Endothelial cell of umbilical vein (primary cell): ENCODE measurements at regions not wholly inside any gene's neighbourhood (a gene's known extent, or its start where the extent isn't known, plus 50 kb on each side); places are given as distances from the start of the nearest gene placed in this dataset.

Experiments
- BruUV-seq: library from RNA; stranded (reverse); fragments of 400-500 nt; replicated peaks from 2 replicates; lab custom pipeline; 2021; lab: Mats Ljungman, UMichigan
- CTCF ChIA-PET: fragments of 300-600, 350-600 bp; sonication (Branson Sonifier 250); formaldehyde crosslinking; loops from one replicate; lab custom pipeline; 2021; ENCODE audit warnings: antibody characterized with exemption, inconsistent platforms; lab: Charles Lee
- POLR2A ChIA-PET: fragments of 300-600, 350-600 bp; sonication (Branson Sonifier 250); formaldehyde crosslinking; loops from one replicate; lab custom pipeline; 2021; ENCODE audit warnings: antibody characterized with exemption, inconsistent platforms; lab: Charles Lee
- DNase-seq: peaks from one replicate; pipeline ENCODE4 v3.0.0-alpha.2; 2011; ENCODE audit warnings: low read depth, low spot score
- FAIRE-seq: peaks from 2 replicates; lab custom pipeline; 2011; peaks lifted over from hg19 to GRCh38; lab: Jason Lieb, UNC
- H2AFZ ChIP-seq: 2 replicates; pipeline ENCODE4 v1.6.0; 2012; ENCODE audit warnings: low read depth, low read length, control low read depth, inconsistent platforms
- H3K27ac ChIP-seq: 2 replicates; pipeline ENCODE4 v1.5.1; 2011; ENCODE audit warnings: low read depth, mild to moderate bottlenecking, control low read depth, low read length, moderate library complexity; ENCODE audit not compliant: insufficient read depth
- H3K27me3 ChIP-seq, 2 experiments: 2 replicates each; pipeline versions ENCODE4 v1.6.0 to v1.6.1; 2011; ENCODE audit warnings: low read length in 2 of 2, mixed read lengths in 1 of 2; ENCODE audit not compliant: control insufficient read depth in 2 of 2, insufficient read depth in 2 of 2
- H3K36me3 ChIP-seq, 2 experiments: 2 replicates in 1 of 2; 3 replicates in 1 of 2; pipeline ENCODE4 v1.5.1; 2011; ENCODE audit warnings: low read length in 2 of 2, mild to moderate bottlenecking in 1 of 2, moderate library complexity in 1 of 2; ENCODE audit not compliant: control insufficient read depth in 2 of 2, insufficient read depth in 2 of 2; ENCODE audit errors: extremely low read depth in 1 of 2
- H3K4me1 ChIP-seq: 3 replicates; pipeline ENCODE4 v1.5.1; 2011; ENCODE audit warnings: mild to moderate bottlenecking, low read length; ENCODE audit not compliant: control insufficient read depth, insufficient read depth; ENCODE audit errors: extremely low read depth
- H3K4me2 ChIP-seq: 2 replicates; pipeline ENCODE4 v1.6.1; 2011; ENCODE audit warnings: low read length, control low read depth, mixed read lengths; ENCODE audit not compliant: insufficient read depth
- H3K4me3 ChIP-seq, 3 experiments: fragments of 200-600 bp in 1 of 3; sonication (generic), shearing (Covaris generic) in 1 of 3; replicated peaks in 1 of 3; 2 replicates each; pipeline ENCODE4 v1.5.1; 2011 to 2016; ENCODE audit warnings: control low read depth in 3 of 3, low read length in 3 of 3, mild to moderate bottlenecking in 2 of 3, inconsistent platforms in 1 of 3, low read depth in 1 of 3, moderate library complexity in 1 of 3; ENCODE audit not compliant: insufficient read depth in 1 of 3
- H3K79me2 ChIP-seq: 2 replicates; pipeline ENCODE4 v1.6.0; 2012; ENCODE audit warnings: low read length, inconsistent platforms; ENCODE audit not compliant: control insufficient read depth, insufficient read depth
- H3K9ac ChIP-seq: replicated peaks from 2 replicates; pipeline ENCODE3; 2011; ENCODE audit warnings: low read length, control low read depth; ENCODE audit not compliant: insufficient read depth; ENCODE audit errors: extremely low read depth
- H3K9me1 ChIP-seq: replicated peaks from 3 replicates; pipeline ENCODE4 v1.6.0; 2011; ENCODE audit warnings: mild to moderate bottlenecking, low read length; ENCODE audit not compliant: control insufficient read depth, insufficient read depth; ENCODE audit errors: extremely low read depth
- H3K9me3 ChIP-seq: replicated peaks from 2 replicates; pipeline ENCODE4 v1.5.1; 2012; ENCODE audit warnings: low read length, inconsistent platforms; ENCODE audit not compliant: control insufficient read depth, insufficient read depth
- H4K20me1 ChIP-seq: replicated peaks from 2 replicates; pipeline ENCODE3; 2011; ENCODE audit warnings: mild to moderate bottlenecking, low read length; ENCODE audit not compliant: control insufficient read depth, insufficient read depth; ENCODE audit errors: extremely low read depth
- EZH2 ChIP-seq: IDR thresholded peaks from 2 replicates; pipeline ENCODE4 v1.6.1; 2012; ENCODE audit warnings: borderline replicate concordance, low read depth, mild to moderate bottlenecking, moderate library complexity, low read length, inconsistent platforms; ENCODE audit not compliant: severe bottlenecking
- FOS ChIP-seq: IDR thresholded peaks from 2 replicates; pipeline ENCODE4 v1.6.1; 2011; ENCODE audit warnings: mild to moderate bottlenecking, low read length, moderate library complexity, borderline replicate concordance; ENCODE audit not compliant: insufficient read depth
- GATA2 ChIP-seq: IDR thresholded peaks from 2 replicates; pipeline ENCODE4 v1.7.0; 2011; ENCODE audit warnings: low read depth, mild to moderate bottlenecking, moderate library complexity, mixed read lengths, low read length; ENCODE audit not compliant: insufficient read length, insufficient read depth
- JUN ChIP-seq: IDR thresholded peaks from 2 replicates; pipeline ENCODE4 v1.6.1; 2011; ENCODE audit warnings: borderline replicate concordance, low read depth; ENCODE audit not compliant: insufficient read length, insufficient read depth
- MYC ChIP-seq: IDR thresholded peaks from one replicate; pipeline ENCODE4 v1.6.1; 2011; ENCODE audit warnings: mild to moderate bottlenecking, low read depth, low read length
- POLR2A ChIP-seq: IDR thresholded peaks from 2 replicates; pipeline ENCODE4 v1.6.1; 2012; ENCODE audit warnings: low read depth, mild to moderate bottlenecking, control low read depth, low read length
- POLR2AphosphoS5 ChIP-seq: IDR thresholded peaks from 2 replicates; pipeline ENCODE4 v1.6.1; 2012; ENCODE audit warnings: low read depth, mild to moderate bottlenecking, control low read depth, low read length, moderate library complexity; ENCODE audit not compliant: insufficient read depth
- dilution Hi-C: fragments of 300-500 bp; cut with MboI; formaldehyde crosslinking; loops from one replicate; pipeline ENCODE4 v1.15.0; 2019; ENCODE audit warnings: low sequenced_read_pairs; ENCODE audit not compliant: extremely low pct_ligation_motif_present
- intact Hi-C: fragments of 100-400 bp; cut with micrococcal nuclease; formaldehyde crosslinking; loops from one replicate; pipeline ENCODE4 v1.10.0; 2022
- TF ChIP-seq, protein P1 (sequence below), 2 donors: IDR thresholded peaks; 1 replicate in 1 of 2; 2 replicates in 1 of 2; pipeline ENCODE4 v1.5.1; 2011; ENCODE audit warnings: low read length in 2 of 2, mild to moderate bottlenecking in 2 of 2, moderate library complexity in 2 of 2, control low read depth in 1 of 2, inconsistent platforms in 1 of 2, low read depth in 1 of 2; ENCODE audit not compliant: insufficient read depth in 1 of 2; ENCODE audit errors: extremely low read depth in 1 of 2
- TF ChIP-seq, protein P2 (sequence below): IDR thresholded peaks from 2 replicates; pipeline ENCODE4 v1.6.1; 2011; ENCODE audit not compliant: insufficient read depth, insufficient read length

DNA sequence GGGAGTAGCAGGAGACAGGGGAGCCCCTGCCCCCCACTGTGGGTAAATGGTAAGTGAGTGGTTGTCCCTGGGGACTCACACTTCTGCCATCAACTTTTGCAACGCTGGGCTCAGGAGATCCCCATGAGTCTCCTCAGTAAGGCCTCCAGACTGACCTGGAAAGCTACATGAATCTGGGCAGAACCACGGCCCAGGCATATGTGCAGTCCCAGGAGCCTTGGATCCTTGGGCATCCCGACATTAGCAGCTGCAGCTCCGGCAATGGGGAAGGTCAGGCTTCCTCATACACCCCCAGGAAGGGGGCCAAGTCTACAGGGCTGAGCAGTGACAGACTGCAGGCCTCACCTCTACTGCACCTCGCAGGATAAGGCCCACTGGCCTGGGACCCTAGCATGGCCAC lies 868.7 kb upstream of the ADGRL4 start:
- FAIRE-seq (no peak), DNase-seq (no peak)
- TF ChIP-seq MYC (no peak), JUN (no peak), POLR2AphosphoS5 (no peak), FOS (no peak)
- CTCF ChIA-PET = no interaction called here
- Histone ChIP-seq H2AFZ (no peak overlapping the region), H3K9ac (no peak overlapping the region), H3K9me1 (no peaks in the 10 kb centered on the region), H3K4me3 (no peak overlapping the region), H4K20me1 (no peaks in the 10 kb centered on the region), H3K79me2 (no peaks in the 10 kb centered on the region), H3K4me1 (no peaks in the 10 kb centered on the region), H3K4me2 (no peak overlapping the region), H3K27me3 (no peaks in the 10 kb centered on the region), H3K36me3 (no peaks in the 10 kb centered on the region), H3K27ac (no peak overlapping the region), H3K9me3 (no peaks in the 10 kb centered on the region)
- POLR2A ChIA-PET = no interaction called here
- intact Hi-C loops (no loop called here), dilution Hi-C loops (no loop called here)
- BruUV-seq = no TSS peak

DNA sequence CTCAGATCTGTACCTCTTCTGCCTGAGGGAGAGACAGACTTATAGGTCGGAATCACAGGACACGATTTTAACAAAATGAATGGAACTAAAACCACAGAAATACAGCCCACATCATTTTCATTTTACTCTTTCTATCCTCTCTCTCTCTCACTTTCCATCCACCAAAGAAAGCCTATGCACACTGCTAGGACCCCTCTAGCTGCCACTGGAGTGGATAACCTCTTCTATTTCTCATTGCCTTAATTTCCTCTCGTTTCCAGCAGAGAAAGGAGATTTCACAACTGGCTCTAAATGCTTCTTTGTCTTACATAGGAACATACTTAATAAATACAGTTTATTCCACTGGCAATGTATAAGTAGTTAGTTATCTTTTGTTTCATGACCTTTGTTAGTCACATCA lies 867.8 kb upstream of the ADGRL4 start:
- no peak overlapping the region for H3K4me3 ChIP-seq
- H3K4me1 ChIP-seq = no peaks in the 10 kb centered on the region
- no peaks in the 10 kb centered on the region for H4K20me1 ChIP-seq
- no peak for FAIRE-seq
- H3K27ac ChIP-seq = no peak overlapping the region
- POLR2A ChIA-PET = no interaction called here
- no TSS peak for BruUV-seq
- H2AFZ ChIP-seq = no peak overlapping the region
- H3K4me2 ChIP-seq = no peak overlapping the region
- no peak for DNase-seq
- H3K79me2 ChIP-seq = no peaks in the 10 kb centered on the region
- no peaks in the 10 kb centered on the region for H3K9me1 ChIP-seq
- intact Hi-C loops = no loop called here
- H3K36me3 ChIP-seq = no peaks in the 10 kb centered on the region
- TF ChIP-seq, protein P1, sequence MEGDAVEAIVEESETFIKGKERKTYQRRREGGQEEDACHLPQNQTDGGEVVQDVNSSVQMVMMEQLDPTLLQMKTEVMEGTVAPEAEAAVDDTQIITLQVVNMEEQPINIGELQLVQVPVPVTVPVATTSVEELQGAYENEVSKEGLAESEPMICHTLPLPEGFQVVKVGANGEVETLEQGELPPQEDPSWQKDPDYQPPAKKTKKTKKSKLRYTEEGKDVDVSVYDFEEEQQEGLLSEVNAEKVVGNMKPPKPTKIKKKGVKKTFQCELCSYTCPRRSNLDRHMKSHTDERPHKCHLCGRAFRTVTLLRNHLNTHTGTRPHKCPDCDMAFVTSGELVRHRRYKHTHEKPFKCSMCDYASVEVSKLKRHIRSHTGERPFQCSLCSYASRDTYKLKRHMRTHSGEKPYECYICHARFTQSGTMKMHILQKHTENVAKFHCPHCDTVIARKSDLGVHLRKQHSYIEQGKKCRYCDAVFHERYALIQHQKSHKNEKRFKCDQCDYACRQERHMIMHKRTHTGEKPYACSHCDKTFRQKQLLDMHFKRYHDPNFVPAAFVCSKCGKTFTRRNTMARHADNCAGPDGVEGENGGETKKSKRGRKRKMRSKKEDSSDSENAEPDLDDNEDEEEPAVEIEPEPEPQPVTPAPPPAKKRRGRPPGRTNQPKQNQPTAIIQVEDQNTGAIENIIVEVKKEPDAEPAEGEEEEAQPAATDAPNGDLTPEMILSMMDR (IDR thresholded peaks at IDR 0.05; ENCODE audit: extremely low read depth in 1 of 2, insufficient read depth in 1 of 2, low read depth in 1 of 2, low read length in 2 of 2) = no peak
- TF ChIP-seq JUN (no peak), EZH2 (no peak), GATA2 (no peak), FOS (no peak), MYC (no peak), POLR2A (no peak), POLR2AphosphoS5 (no peak)
- TF ChIP-seq, protein P2, sequence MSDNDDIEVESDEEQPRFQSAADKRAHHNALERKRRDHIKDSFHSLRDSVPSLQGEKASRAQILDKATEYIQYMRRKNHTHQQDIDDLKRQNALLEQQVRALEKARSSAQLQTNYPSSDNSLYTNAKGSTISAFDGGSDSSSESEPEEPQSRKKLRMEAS = no peak
- H3K27me3 ChIP-seq = no peaks in the 10 kb centered on the region
- no peak overlapping the region for H3K9ac ChIP-seq
- no peaks in the 10 kb centered on the region for H3K9me3 ChIP-seq
- dilution Hi-C loops = no loop called here
- CTCF ChIA-PET = no interaction called here
